NCI-H748 treated with DMSO at 0.1 percent for 48 hours (cell line): ENCODE measurements at regions not wholly inside any gene's neighbourhood (a gene's known extent, or its start where the extent isn't known, plus 50 kb on each side); places are given as distances from the start of the nearest gene placed in this dataset.

Experiments used
- DNase-seq: peaks from one replicate; lab custom pipeline; 2025; lab: John Stamatoyannopoulos, UW

DNA sequence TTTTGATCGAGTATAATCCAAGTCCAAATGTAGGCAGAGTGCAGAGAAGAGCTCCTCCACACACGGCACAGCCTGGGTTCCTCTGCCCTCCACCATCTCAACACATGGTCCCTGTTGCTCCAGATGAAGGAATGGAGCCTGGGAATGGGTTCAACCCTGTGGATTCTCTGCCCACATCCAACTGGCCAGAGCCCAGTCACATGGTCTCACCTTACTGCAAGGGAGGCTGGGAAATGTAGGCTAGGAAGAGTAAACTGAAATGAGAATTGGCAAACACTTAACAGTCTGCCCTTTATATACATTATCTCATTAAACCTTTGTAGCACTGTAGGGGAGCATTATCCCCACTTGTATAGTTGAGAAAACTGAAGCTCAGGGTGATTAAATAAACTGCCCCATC lies 60.1 kb upstream of the RAB4A start:
- no peak for DNase-seq

DNA sequence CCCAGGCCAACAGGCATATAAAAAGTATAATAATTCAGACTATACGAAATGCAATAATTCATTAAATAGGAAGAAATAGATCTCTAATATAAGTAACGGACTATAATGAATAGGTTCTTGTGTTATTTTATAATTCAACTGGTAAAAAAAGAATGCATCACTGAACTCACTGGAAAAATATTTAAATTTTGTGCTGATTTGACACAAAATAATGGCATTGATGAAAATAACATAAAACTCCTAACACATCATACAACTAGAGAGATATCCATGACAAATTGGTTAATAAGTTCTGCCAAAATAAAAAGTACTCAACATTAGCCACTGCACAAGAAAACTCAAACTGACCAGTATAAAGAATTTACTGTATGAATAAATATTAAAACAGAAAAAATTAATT lies 57.1 kb upstream of the RAB4A start:
- no peak for DNase-seq

DNA sequence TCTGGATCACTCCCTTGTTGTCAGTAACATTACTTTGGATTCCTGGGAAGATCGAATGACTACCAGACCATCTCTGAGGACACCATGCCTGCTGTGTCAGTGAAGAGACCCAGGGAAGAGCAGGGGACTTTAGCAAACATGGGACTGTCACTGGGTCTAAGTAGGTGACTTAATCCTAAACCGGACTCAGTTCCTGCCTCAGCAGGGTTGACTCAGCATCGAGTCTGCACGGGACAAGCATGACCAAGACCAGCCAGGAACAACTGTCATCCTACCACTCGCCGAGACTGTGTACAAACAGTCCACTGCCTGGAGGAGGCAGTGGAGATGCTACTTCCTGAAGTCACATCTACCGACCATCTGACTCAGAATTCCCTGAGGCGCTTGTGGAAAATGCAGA lies 53.2 kb upstream of the RAB4A start:
- DNase-seq, result no peak

DNA sequence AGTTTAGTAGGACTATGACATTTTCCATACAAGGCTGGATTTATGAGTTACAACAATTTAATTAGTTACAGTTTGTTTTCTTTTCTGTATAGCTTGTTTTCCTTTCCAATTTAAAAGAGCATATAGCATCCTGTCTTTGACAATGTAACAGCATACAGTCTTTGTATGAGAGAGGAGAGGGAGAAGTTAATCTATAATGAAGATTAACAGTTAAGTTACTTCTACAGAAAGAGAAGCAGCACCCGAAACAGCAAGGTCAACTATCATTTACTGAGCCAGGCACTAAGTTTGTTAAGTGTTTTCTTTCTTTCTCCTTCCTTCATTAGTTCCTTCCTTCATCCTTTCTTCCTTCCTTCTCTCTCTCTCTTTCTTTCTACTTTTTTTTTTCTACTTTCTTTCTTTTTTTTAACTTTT lies 52.3 kb upstream of the RAB4A start:
- no peak for DNase-seq

DNA sequence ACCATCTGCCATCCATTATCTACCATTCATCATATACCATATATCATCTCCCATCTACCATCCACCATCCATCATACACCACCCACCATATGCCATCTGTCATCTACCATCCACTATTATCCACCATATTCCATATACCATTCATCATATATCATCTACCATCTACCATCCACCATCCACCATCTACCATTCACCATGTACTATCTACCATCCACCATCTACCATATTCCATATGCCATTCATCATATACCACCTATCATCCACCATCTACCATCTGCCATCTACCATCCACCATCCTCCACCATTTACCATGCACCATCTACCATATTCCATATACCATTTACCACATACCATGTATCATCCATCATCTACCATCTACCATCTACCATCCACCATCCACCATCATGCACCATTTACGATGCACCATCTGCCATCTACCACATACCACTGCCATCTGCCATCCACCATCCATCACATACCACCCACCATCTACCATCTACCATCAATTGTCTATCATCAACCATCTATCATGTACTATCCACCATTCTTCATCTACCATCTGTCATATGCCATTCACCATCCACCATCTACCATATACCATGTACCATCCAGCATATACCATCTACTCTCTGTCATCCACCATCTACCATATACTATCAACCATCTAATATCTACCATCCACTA lies 50.6 kb upstream of the RAB4A start:
- no peak for DNase-seq

DNA sequence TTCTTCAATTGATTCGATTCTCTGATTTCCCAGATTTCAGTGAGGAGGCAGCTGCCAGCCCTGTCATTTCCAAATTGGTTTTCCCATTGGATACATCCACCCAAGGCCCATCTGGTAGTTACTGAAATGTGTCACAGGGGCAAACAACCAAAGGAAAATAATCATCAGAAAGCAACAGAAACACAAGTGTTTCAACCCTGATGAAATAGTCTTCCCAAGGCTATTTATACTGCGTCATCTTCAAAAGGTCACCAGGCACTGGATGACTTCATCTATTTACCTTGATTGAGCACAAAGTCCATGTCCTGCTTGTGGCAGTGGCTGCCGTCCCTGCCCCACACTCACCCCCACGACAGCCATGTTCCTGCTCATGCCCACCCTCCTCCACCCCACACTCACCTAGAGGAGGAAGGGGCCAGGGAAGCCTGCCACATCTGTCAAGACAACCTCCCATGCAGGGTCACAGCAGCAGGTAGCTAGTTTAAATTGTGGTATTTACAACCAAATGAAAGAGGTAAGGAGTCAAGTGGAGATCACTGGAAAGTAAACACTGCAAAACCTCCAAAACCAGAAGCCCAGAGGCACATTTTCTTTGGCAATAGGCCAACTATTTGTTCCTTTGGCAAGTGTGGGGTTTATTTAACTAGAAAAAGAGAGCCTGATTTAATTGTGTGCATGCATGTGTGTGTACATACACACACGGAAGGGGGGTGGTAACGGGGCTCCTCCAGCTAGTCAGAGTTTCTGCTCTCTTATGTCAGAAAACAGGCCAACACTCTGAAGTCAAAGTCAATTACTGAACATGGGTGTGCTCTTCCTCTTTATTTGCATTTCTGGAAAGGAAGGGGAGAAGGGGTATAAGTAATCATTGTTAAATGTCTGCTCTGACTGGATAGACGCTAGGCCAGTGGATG lies 49.5 kb upstream of the RAB4A start:
- peak; percentile 88 for DNase-seq
